ENCODE measurements at regions not wholly inside any gene's neighbourhood (a gene's known extent, or its start where the extent isn't known, plus 50 kb on each side); places are given as distances from the start of the nearest gene placed in this dataset.

GRCh38 chr9:2311920-2312319 lies 296.8 kb downstream of the SMARCA2 start:
- no peak overlapping the region for H3K4me3 ChIP-seq (ENCODE audit: low read depth, low read length)

- H3K4me3 ChIP-seq (ENCODE audit: low read depth, low read length) = no peak overlapping the region
These were observed 298.4 kb downstream of the SMARCA2 start for GRCh38 chr9:2313512-2313911.

- H3K4me3 ChIP-seq (ENCODE audit: low read depth, low read length) = no peak overlapping the region
These were observed 302.4 kb downstream of the SMARCA2 start for GRCh38 chr9:2317591-2317990.

GRCh38 chr9:2319421-2319820 lies 302.2 kb upstream of the VLDLR start:
- H3K4me3 ChIP-seq (ENCODE audit: low read depth, low read length) = no peak overlapping the region

GRCh38 chr9:2320114-2320513 lies 301.5 kb upstream of the VLDLR start:
- no peak overlapping the region for H3K4me3 ChIP-seq (ENCODE audit: low read depth, low read length)

GRCh38 chr9:2320632-2321031 lies 301.0 kb upstream of the VLDLR start:
- H3K4me3 ChIP-seq (ENCODE audit: low read depth, low read length) = no peak overlapping the region

GRCh38 chr9:2321523-2322148 lies 300.0 kb upstream of the VLDLR start:
- H3K4me3 ChIP-seq (ENCODE audit: low read depth, low read length) = no peak overlapping the region

- no peak overlapping the region for H3K4me3 ChIP-seq (ENCODE audit: low read depth, low read length)
These were observed 296.8 kb upstream of the VLDLR start for GRCh38 chr9:2324742-2325141.

GRCh38 chr9:2332663-2333062 lies 288.9 kb upstream of the VLDLR start:
- no peak overlapping the region for H3K4me3 ChIP-seq (ENCODE audit: low read depth, low read length)

- H3K4me3 ChIP-seq (ENCODE audit: low read depth, low read length) = no peak overlapping the region
These were observed 286.3 kb upstream of the VLDLR start for GRCh38 chr9:2335260-2335659.

- H3K4me3 ChIP-seq (ENCODE audit: low read depth, low read length) = no peak overlapping the region
These were observed 285.5 kb upstream of the VLDLR start for GRCh38 chr9:2336055-2336454.

GRCh38 chr9:2337131-2337530 lies 284.5 kb upstream of the VLDLR start:
- H3K4me3 ChIP-seq (ENCODE audit: low read depth, low read length) = no peak overlapping the region

GRCh38 chr9:2337627-2338026 lies 284.0 kb upstream of the VLDLR start:
- no peak overlapping the region for H3K4me3 ChIP-seq (ENCODE audit: low read depth, low read length)

- H3K4me3 ChIP-seq (ENCODE audit: low read depth, low read length) = no peak overlapping the region
These were observed 282.7 kb upstream of the VLDLR start for GRCh38 chr9:2338777-2339365.

- H3K4me3 ChIP-seq (ENCODE audit: low read depth, low read length) = no peak overlapping the region
These were observed 282.2 kb upstream of the VLDLR start for GRCh38 chr9:2339416-2339815.

GRCh38 chr9:2340046-2340760 lies 281.4 kb upstream of the VLDLR start:
- H3K4me3 ChIP-seq (ENCODE audit: low read depth, low read length) = no peak overlapping the region

GRCh38 chr9:2341126-2341525 lies 280.5 kb upstream of the VLDLR start:
- no peak overlapping the region for H3K4me3 ChIP-seq (ENCODE audit: low read depth, low read length)

- H3K4me3 ChIP-seq (ENCODE audit: low read depth, low read length) = no peak overlapping the region
These were observed 279.6 kb upstream of the VLDLR start for GRCh38 chr9:2341956-2342355.

- no peak overlapping the region for H3K4me3 ChIP-seq (ENCODE audit: low read depth, low read length)
These were observed 277.8 kb upstream of the VLDLR start for GRCh38 chr9:2343756-2344155.

GRCh38 chr9:2344436-2344835 lies 277.2 kb upstream of the VLDLR start:
- no peak overlapping the region for H3K4me3 ChIP-seq (ENCODE audit: low read depth, low read length)

- no peak overlapping the region for H3K4me3 ChIP-seq (ENCODE audit: low read depth, low read length)
These were observed 276.6 kb upstream of the VLDLR start for GRCh38 chr9:2345013-2345412.

- no peak overlapping the region for H3K4me3 ChIP-seq (ENCODE audit: low read depth, low read length)
These were observed 275.2 kb upstream of the VLDLR start for GRCh38 chr9:2346277-2346913.

Measured in iPS-11a (cell line).